ENCODE measurements at regions not wholly inside any gene's neighbourhood (a gene's known extent, or its start where the extent isn't known, plus 50 kb on each side); places are given as distances from the start of the nearest gene placed in this dataset.

- DNase-seq (ENCODE audit: extremely low read depth, low read depth) = no peak
- no peak for TF ChIP-seq CTCF (IDR thresholded peaks at IDR 0.05; ENCODE audit: low read depth, low read length, missing control alignments)
- H3K4me3 ChIP-seq (replicated peaks; ENCODE audit: low read depth, low read length) = no peak overlapping the region
Measured at GRCh38 chr6:156434795-156435190, 342.4 kb upstream of the ARID1B start.

GRCh38 chr6:156434049-156434794 lies 343.0 kb upstream of the ARID1B start:
- no peak for DNase-seq (ENCODE audit: extremely low read depth, low read depth)
- no peak for TF ChIP-seq CTCF (IDR thresholded peaks at IDR 0.05; ENCODE audit: low read depth, low read length, missing control alignments)
- H3K4me3 ChIP-seq (replicated peaks; ENCODE audit: low read depth, low read length) = no peak overlapping the region

GRCh38 chr6:156432543-156432942 lies 344.6 kb upstream of the ARID1B start:
- DNase-seq (ENCODE audit: extremely low read depth, low read depth) = no peak
- no peak overlapping the region for H3K4me3 ChIP-seq (replicated peaks; ENCODE audit: low read depth, low read length)
- no peak for TF ChIP-seq CTCF (IDR thresholded peaks at IDR 0.05; ENCODE audit: low read depth, low read length, missing control alignments)

GRCh38 chr6:156430386-156430785 lies 346.8 kb upstream of the ARID1B start:
- no peak for TF ChIP-seq CTCF (IDR thresholded peaks at IDR 0.05; ENCODE audit: low read depth, low read length, missing control alignments)
- no peak for DNase-seq (ENCODE audit: extremely low read depth, low read depth)
- H3K4me3 ChIP-seq (replicated peaks; ENCODE audit: low read depth, low read length) = no peak overlapping the region

GRCh38 chr6:156427345-156427744 lies 349.8 kb upstream of the ARID1B start:
- H3K4me3 ChIP-seq (replicated peaks; ENCODE audit: low read depth, low read length) = no peak overlapping the region
- DNase-seq (ENCODE audit: extremely low read depth, low read depth) = peak; percentile 74

GRCh38 chr6:156425359-156426020 lies 351.7 kb upstream of the ARID1B start:
- TF ChIP-seq CTCF (IDR thresholded peaks at IDR 0.05; ENCODE audit: low read depth, low read length, missing control alignments) = no peak
- peak; percentile 61 for DNase-seq (ENCODE audit: extremely low read depth, low read depth)
- H3K4me3 ChIP-seq (replicated peaks; ENCODE audit: low read depth, low read length) = no peak overlapping the region

More at GRCh38 chr6:156427345-156427744, 349.8 kb upstream of the ARID1B start:
- no peak for TF ChIP-seq CTCF (IDR thresholded peaks at IDR 0.05; ENCODE audit: low read depth, low read length, missing control alignments)
